Neutrophil (primary cell): ENCODE measurements at regions not wholly inside any gene's neighbourhood (a gene's known extent, or its start where the extent isn't known, plus 50 kb on each side); places are given as distances from the start of the nearest gene placed in this dataset.

Source experiments
- H3K27ac ChIP-seq: fragments of 200-600 bp; sonication (generic); 2 replicates; pipeline ENCODE4 v1.5.1; 2016; ENCODE audit warnings: mild to moderate bottlenecking, moderate library complexity
- H3K27me3 ChIP-seq: fragments of 200-600 bp; sonication (generic); 2 replicates; pipeline ENCODE4 v1.6.0; 2016; ENCODE audit warnings: mild to moderate bottlenecking
- H3K36me3 ChIP-seq: fragments of 200-600 bp; sonication (generic); 2 replicates; pipeline ENCODE4 v1.5.1; 2017
- H3K4me1 ChIP-seq, 2 experiments: fragments of 200-600 bp in 1 of 2; sonication (generic) in 1 of 2; 1 replicate in 1 of 2; 2 replicates in 1 of 2; pipeline versions ENCODE4 v1.5.1 to v1.6.1; 2013 to 2016; ENCODE audit warnings: low read depth in 1 of 2, low read length in 1 of 2, mild to moderate bottlenecking in 1 of 2, moderate library complexity in 1 of 2; ENCODE audit not compliant: control insufficient read depth in 1 of 2, insufficient read depth in 1 of 2
- H3K4me3 ChIP-seq, 2 experiments: fragments of 200-600 bp in 1 of 2; sonication (generic) in 1 of 2; 1 replicate in 1 of 2; 2 replicates in 1 of 2; pipeline ENCODE4 v1.5.1; 2013 to 2016; ENCODE audit warnings: low read depth in 1 of 2, low read length in 1 of 2, mild to moderate bottlenecking in 1 of 2, moderate library complexity in 1 of 2
- H3K9me3 ChIP-seq: fragments of 200-600 bp; sonication (generic); 2 replicates; pipeline ENCODE4 v1.5.1; 2016
- TF ChIP-seq, protein P1 (sequence below): fragments of 200-600 bp; sonication (generic); IDR thresholded peaks from 2 replicates; pipeline ENCODE4 v1.5.1; 2016; ENCODE audit warnings: antibody characterized with exemption

DNA sequence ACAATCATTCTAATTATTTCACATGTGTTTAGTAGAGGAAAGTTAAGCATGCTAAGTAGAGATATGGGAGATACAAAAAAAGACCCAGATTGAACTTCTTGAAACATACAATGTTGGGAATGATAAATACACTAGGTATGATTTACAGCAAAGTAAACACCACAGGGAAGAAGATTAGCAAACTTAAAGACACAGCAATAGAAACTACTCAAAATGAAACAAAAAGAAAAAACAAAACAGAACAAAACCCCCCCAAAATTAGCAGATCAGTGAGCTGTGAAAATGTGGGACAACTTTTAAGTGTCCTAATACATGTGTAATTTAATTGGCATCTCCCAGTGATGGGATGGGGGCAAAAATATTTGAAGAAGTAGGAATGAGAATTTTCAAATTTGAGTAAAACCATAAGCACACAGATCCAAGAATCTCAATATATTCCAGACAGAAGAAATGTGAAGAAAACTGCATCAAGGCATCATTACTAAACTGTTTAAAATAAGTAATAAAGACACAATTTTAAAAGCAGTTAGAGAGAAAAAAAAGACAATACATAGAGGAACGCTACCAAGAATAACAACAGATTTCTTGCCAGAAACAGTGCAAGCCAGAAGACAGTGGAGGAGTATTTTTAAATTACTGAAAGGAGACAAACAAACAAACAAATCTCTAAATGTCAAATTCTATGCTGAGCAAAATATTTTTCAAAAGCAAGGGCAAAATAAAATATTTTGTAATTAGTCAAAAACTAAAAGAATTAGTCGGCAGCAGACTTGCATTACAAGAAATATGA is 473.7 kb downstream of the QKI start:
- Histone ChIP-seq H3K27me3 (no peaks in the 10 kb centered on the region), H3K9me3 (no peaks in the 10 kb centered on the region), H3K4me3 (no peak overlapping the region), H3K27ac (no peak overlapping the region), H3K4me1 (no peaks in the 10 kb centered on the region), H3K36me3 (no peaks in the 10 kb centered on the region)
- TF ChIP-seq, protein P1, sequence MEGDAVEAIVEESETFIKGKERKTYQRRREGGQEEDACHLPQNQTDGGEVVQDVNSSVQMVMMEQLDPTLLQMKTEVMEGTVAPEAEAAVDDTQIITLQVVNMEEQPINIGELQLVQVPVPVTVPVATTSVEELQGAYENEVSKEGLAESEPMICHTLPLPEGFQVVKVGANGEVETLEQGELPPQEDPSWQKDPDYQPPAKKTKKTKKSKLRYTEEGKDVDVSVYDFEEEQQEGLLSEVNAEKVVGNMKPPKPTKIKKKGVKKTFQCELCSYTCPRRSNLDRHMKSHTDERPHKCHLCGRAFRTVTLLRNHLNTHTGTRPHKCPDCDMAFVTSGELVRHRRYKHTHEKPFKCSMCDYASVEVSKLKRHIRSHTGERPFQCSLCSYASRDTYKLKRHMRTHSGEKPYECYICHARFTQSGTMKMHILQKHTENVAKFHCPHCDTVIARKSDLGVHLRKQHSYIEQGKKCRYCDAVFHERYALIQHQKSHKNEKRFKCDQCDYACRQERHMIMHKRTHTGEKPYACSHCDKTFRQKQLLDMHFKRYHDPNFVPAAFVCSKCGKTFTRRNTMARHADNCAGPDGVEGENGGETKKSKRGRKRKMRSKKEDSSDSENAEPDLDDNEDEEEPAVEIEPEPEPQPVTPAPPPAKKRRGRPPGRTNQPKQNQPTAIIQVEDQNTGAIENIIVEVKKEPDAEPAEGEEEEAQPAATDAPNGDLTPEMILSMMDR = no peak

DNA sequence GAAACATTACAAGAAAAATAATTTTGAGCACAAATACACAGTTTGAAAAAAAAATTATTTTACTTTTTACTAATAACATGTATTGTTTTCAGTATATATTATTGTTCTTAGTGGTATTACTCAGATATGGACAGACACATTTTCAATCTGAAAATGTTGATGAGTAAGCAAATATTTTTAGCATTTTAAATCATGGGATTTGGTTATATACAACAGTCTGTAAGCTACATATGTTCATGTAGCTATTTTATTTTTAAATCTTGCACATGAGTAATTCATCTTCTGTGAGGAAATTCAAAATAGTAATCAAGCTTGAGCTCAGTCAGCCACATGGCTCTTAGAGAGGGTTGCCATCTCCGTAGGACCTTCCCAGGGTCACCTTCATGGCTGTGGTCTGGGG is 471.9 kb downstream of the QKI start:
- Histone ChIP-seq H3K27me3 (no peaks in the 10 kb centered on the region), H3K36me3 (no peaks in the 10 kb centered on the region), H3K4me1 (no peaks in the 10 kb centered on the region), H3K9me3 (no peaks in the 10 kb centered on the region), H3K4me3 (no peak overlapping the region), H3K27ac (no peak overlapping the region)
- TF ChIP-seq, protein P1 = no peak

DNA sequence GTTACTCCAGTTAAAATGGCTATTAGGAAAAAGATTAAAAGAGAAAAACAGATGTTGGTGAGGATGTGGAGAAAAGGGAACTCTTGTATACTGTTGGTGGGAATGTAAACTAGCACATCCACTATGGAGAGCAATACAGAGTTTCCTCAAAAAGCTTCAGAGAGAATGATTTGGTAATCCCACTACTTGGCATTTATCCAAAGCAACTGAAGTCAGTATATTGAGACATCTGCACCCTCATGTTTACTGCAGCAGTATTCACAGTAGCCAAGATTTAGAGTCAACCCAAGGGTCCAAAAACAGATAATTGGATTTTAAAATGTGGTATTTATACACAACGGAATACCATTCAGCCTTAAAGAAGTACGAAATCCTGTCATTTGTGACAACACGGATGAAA is 469.5 kb downstream of the QKI start:
- Histone ChIP-seq H3K36me3 (no peaks in the 10 kb centered on the region), H3K27ac (no peak overlapping the region), H3K4me1 (no peaks in the 10 kb centered on the region), H3K4me3 (no peak overlapping the region), H3K9me3 (no peaks in the 10 kb centered on the region), H3K27me3 (no peaks in the 10 kb centered on the region)
- TF ChIP-seq, protein P1 = no peak

DNA sequence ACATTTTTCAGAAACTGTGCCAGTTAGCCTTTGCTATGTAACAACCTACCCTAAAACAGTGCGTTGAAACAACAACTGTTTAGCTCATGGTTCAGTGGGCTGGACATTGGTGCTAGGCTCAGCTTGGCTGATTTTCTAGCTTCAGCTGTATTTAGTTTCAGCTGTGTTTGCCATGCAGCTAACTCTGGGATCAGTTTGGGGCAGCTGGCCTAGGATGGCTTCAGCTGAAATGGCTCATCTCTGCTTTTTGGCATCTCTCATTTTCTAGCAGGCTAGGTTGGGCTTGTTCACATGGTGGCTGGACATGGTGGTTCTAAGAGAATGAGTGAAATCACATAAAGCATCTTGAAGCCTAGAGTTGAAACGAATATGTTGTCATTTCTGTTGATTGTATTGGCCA is 464.2 kb downstream of the QKI start:
- no peak overlapping the region for H3K4me3 ChIP-seq
- H3K36me3 ChIP-seq = no peaks in the 10 kb centered on the region
- no peak overlapping the region for H3K27ac ChIP-seq
- no peaks in the 10 kb centered on the region for H3K27me3 ChIP-seq
- H3K9me3 ChIP-seq = no peaks in the 10 kb centered on the region
- TF ChIP-seq, protein P1 = no peak
- no peaks in the 10 kb centered on the region for H3K4me1 ChIP-seq

DNA sequence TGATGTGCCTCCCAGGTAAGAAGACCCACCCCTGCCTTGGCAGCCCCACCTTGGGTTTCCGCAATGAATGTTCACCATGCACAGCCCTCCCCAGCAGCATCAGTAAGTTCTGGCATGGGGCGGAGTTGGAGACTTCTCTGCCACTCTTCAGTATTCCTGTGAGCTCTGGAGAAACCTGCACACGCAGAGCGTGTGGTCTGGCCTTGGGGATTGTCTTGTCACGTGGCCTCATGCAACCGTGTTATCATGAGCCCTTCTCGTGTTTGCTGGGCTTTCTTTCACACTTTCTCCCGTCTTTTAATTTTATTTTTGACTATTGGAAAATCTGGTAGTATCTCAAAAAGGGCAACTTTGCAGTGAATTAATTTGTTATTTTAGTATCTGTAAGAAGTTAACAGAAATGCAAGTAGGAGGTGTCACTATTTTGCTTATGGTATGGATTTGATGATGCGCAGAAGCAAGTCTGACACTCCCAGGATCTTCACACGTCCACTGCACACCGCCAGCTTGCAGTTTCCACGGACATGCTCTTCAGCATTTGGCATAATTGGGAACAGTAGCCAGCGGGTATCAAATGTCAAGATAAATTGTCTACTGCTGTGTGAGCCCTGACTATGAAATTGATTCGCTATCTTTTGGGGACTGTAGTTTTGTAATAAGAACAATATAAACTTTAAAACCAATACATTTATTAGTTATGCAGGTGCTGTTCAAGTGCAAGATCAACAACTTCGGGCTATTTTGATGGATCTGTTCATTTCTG is 463.5 kb downstream of the QKI start:
- Histone ChIP-seq H3K4me1 (no peaks in the 10 kb centered on the region), H3K4me3 (no peak overlapping the region), H3K27me3 (no peaks in the 10 kb centered on the region), H3K9me3 (no peaks in the 10 kb centered on the region), H3K36me3 (no peaks in the 10 kb centered on the region), H3K27ac (no peak overlapping the region)
- TF ChIP-seq, protein P1 = no peak
